Ishikawa (cell line): ENCODE measurements at regions not wholly inside any gene's neighbourhood (a gene's known extent, or its start where the extent isn't known, plus 50 kb on each side); places are given as distances from the start of the nearest gene placed in this dataset.

Experiments used
- EP300 ChIP-seq: IDR thresholded peaks from 2 replicates; pipeline ENCODE4 v1.6.1; 2012; ENCODE audit warnings: borderline replicate concordance
- FOXM1 ChIP-seq: IDR thresholded peaks from 2 replicates; pipeline ENCODE4 v1.6.1; 2012; ENCODE audit warnings: low read depth, borderline replicate concordance
- MAX ChIP-seq: IDR thresholded peaks from 2 replicates; pipeline ENCODE4 v1.6.1; 2012
- NFIC ChIP-seq: IDR thresholded peaks from 2 replicates; pipeline ENCODE4 v1.6.1; 2012
- RAD21 ChIP-seq: IDR thresholded peaks from 2 replicates; pipeline ENCODE4 v1.6.1; 2012; ENCODE audit warnings: low read depth
- TAF1 ChIP-seq: IDR thresholded peaks from 2 replicates; pipeline ENCODE4 v1.6.1; 2012; ENCODE audit warnings: low read depth, mild to moderate bottlenecking
- TCF12 ChIP-seq: IDR thresholded peaks from 2 replicates; pipeline ENCODE4 v1.6.1; 2012; ENCODE audit warnings: low read depth
- TEAD4 ChIP-seq: IDR thresholded peaks from 2 replicates; pipeline ENCODE4 v1.6.1; 2012
- USF1 ChIP-seq: IDR thresholded peaks from 2 replicates; pipeline ENCODE4 v1.6.1; 2012
- YY1 ChIP-seq: IDR thresholded peaks from 2 replicates; pipeline ENCODE4 v1.6.1; 2012; ENCODE audit warnings: low read depth
- TF ChIP-seq, protein P1 (sequence below): IDR thresholded peaks from 2 replicates; pipeline ENCODE4 v1.6.1; 2012; ENCODE audit warnings: low read depth, mild to moderate bottlenecking

DNA sequence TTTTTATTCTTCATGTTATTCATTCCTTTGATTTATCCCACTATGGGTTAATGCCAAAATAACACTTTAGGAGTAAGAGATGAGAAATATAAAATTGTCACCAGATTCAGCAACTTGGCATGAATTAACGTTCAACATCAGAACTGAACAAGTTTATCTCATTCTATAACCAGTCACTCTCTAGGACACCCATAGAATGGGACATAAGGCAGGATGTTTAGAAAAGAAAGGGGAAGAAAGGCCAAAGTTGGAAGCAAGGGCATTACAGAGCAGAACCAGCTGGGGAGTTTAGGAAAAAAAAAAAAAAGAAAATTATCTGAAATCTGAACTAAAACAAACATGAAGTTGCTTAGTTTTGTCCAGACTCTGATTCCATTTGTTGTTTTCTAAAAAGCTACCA lies 211.0 kb downstream of the PMAIP1 start:
- TF ChIP-seq MAX (no peak), RAD21 (no peak), YY1 (no peak), USF1 (no peak), FOXM1 (no peak), TEAD4 (no peak), TAF1 (no peak), TCF12 (no peak), NFIC (no peak), EP300 (no peak)
- TF ChIP-seq, protein P1, sequence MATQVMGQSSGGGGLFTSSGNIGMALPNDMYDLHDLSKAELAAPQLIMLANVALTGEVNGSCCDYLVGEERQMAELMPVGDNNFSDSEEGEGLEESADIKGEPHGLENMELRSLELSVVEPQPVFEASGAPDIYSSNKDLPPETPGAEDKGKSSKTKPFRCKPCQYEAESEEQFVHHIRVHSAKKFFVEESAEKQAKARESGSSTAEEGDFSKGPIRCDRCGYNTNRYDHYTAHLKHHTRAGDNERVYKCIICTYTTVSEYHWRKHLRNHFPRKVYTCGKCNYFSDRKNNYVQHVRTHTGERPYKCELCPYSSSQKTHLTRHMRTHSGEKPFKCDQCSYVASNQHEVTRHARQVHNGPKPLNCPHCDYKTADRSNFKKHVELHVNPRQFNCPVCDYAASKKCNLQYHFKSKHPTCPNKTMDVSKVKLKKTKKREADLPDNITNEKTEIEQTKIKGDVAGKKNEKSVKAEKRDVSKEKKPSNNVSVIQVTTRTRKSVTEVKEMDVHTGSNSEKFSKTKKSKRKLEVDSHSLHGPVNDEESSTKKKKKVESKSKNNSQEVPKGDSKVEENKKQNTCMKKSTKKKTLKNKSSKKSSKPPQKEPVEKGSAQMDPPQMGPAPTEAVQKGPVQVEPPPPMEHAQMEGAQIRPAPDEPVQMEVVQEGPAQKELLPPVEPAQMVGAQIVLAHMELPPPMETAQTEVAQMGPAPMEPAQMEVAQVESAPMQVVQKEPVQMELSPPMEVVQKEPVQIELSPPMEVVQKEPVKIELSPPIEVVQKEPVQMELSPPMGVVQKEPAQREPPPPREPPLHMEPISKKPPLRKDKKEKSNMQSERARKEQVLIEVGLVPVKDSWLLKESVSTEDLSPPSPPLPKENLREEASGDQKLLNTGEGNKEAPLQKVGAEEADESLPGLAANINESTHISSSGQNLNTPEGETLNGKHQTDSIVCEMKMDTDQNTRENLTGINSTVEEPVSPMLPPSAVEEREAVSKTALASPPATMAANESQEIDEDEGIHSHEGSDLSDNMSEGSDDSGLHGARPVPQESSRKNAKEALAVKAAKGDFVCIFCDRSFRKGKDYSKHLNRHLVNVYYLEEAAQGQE, result no peak
